GM23338 (cell line): ENCODE measurements at regions not wholly inside any gene's neighbourhood (a gene's known extent, or its start where the extent isn't known, plus 50 kb on each side); places are given as distances from the start of the nearest gene placed in this dataset.

ENCODE experiments used
- ATAC-seq: fragments of 200-7000 bp; cut with Tn5 transposase; 3 replicates; pipeline ENCODE4 v1.9.1; 2020
- DNase-seq: peaks from one replicate; pipeline ENCODE4 v3.0.0-alpha.2; 2015; ENCODE audit warnings: low spot score
- H2AFZ ChIP-seq: fragments of 200-600 bp; sonication (generic); 2 replicates; pipeline ENCODE4 v1.8.0; 2016; ENCODE audit warnings: antibody characterized with exemption, mild to moderate bottlenecking, moderate library complexity
- H3F3A ChIP-seq: fragments of 200-600 bp; sonication (generic); replicated peaks from 2 replicates; pipeline ENCODE4 v1.8.0; 2017; ENCODE audit warnings: antibody characterized with exemption, mixed run types, low read depth
- H3K27ac ChIP-seq: fragments of 200-600 bp; sonication (generic); 2 replicates; pipeline ENCODE4 v1.6.1; 2016; ENCODE audit warnings: low read depth
- H3K27me3 ChIP-seq: fragments of 200-600 bp; sonication (generic); 2 replicates; pipeline ENCODE4 v1.8.0; 2016; ENCODE audit warnings: mild to moderate bottlenecking, mixed run types, moderate library complexity; ENCODE audit not compliant: insufficient read depth
- H3K36me3 ChIP-seq: fragments of 200-600 bp; sonication (generic); 2 replicates; pipeline ENCODE4 v1.8.0; 2016; ENCODE audit warnings: mild to moderate bottlenecking; ENCODE audit not compliant: insufficient read depth
- H3K4me1 ChIP-seq: fragments of 200-600 bp; sonication (generic); 2 replicates; pipeline ENCODE4 v1.8.0; 2016; ENCODE audit warnings: mild to moderate bottlenecking, moderate library complexity; ENCODE audit not compliant: insufficient read depth
- H3K4me2 ChIP-seq: fragments of 200-600 bp; sonication (generic); 2 replicates; pipeline ENCODE4 v1.7.1; 2017; ENCODE audit warnings: mixed run types
- H3K4me3 ChIP-seq: fragments of 200-600 bp; sonication (generic); 2 replicates; pipeline ENCODE4 v1.6.1; 2016; ENCODE audit warnings: mixed run types
- H3K79me2 ChIP-seq: fragments of 200-600 bp; sonication (generic); replicated peaks from 2 replicates; pipeline ENCODE4 v1.8.0; 2017; ENCODE audit warnings: mild to moderate bottlenecking; ENCODE audit not compliant: insufficient read depth
- H3K9me2 ChIP-seq: fragments of 200-600 bp; sonication (generic); 2 replicates; pipeline ENCODE4 v1.8.0; 2017; ENCODE audit not compliant: insufficient read depth
- H4K20me1 ChIP-seq: fragments of 200-600 bp; sonication (generic); replicated peaks from 2 replicates; pipeline ENCODE4 v1.8.0; 2017; ENCODE audit warnings: mild to moderate bottlenecking; ENCODE audit not compliant: insufficient read depth
- H3K27ac Mint-ChIP-seq: 2 replicates; pipeline ENCODE4 v1.8.0; 2020; ENCODE audit warnings: inconsistent platforms, mild to moderate bottlenecking, moderate library complexity, mixed read lengths
- H3K27me3 Mint-ChIP-seq: 3 replicates; pipeline ENCODE4 v1.8.0; 2022; ENCODE audit warnings: low read depth, mild to moderate bottlenecking, moderate library complexity, mixed read lengths, inconsistent platforms; ENCODE audit not compliant: insufficient read depth, poor library complexity
- H3K36me3 Mint-ChIP-seq: 3 replicates; pipeline ENCODE4 v1.8.0; 2021; ENCODE audit warnings: low read depth, mild to moderate bottlenecking, inconsistent platforms, moderate library complexity, mixed read lengths
- H3K4me1 Mint-ChIP-seq: 3 replicates; pipeline ENCODE4 v1.8.0; 2020; ENCODE audit warnings: mild to moderate bottlenecking, inconsistent platforms, mixed read lengths
- H3K4me3 Mint-ChIP-seq: 3 replicates; pipeline ENCODE4 v1.8.0; 2021; ENCODE audit warnings: moderate library complexity, mild to moderate bottlenecking, inconsistent platforms, mixed read lengths
- H3K9me3 Mint-ChIP-seq: 3 replicates; pipeline ENCODE4 v1.8.0; 2020; ENCODE audit warnings: moderate library complexity, mild to moderate bottlenecking, inconsistent platforms, mixed read lengths
- CREB1 ChIP-seq: fragments of 250-450 bp; sonication (Bioruptor Pico); IDR thresholded peaks from 2 replicates; pipeline ENCODE4 v1.5.0; 2020; ENCODE audit warnings: low read depth, mild to moderate bottlenecking, moderate library complexity
- CTCF ChIP-seq, 2 experiments: fragments of 200-600 bp in 1 of 2; sonication (generic) in 1 of 2; conservative IDR thresholded peaks; 2 replicates each; pipeline versions ENCODE4 v1.5.1 to v1.6.1; 2016 to 2017; ENCODE audit warnings: antibody characterized with exemption in 2 of 2, low read depth in 2 of 2, mild to moderate bottlenecking in 2 of 2, moderate library complexity in 1 of 2
- EZH2 ChIP-seq: fragments of 200-600 bp; sonication (generic); IDR thresholded peaks from one replicate; pipeline ENCODE4 v1.8.0; 2017; ENCODE audit warnings: antibody characterized with exemption, mild to moderate bottlenecking, low read depth; ENCODE audit not compliant: unreplicated experiment
- EZH2phosphoT487 ChIP-seq: fragments of 200-600 bp; sonication (generic); IDR thresholded peaks from one replicate; pipeline ENCODE4 v1.8.1; 2018; ENCODE audit warnings: antibody characterized with exemption; ENCODE audit not compliant: unreplicated experiment
- JUNB ChIP-seq: IDR thresholded peaks from one replicate; pipeline ENCODE4 v1.6.1; 2016; ENCODE audit warnings: antibody characterized with exemption; ENCODE audit not compliant: unreplicated experiment
- NANOG ChIP-seq: IDR thresholded peaks from 2 replicates; pipeline ENCODE4 v1.6.1; 2016; ENCODE audit warnings: antibody characterized with exemption, borderline replicate concordance
- POLR2AphosphoS5 ChIP-seq: IDR thresholded peaks from 2 replicates; pipeline ENCODE4 v1.6.1; 2016; ENCODE audit warnings: antibody characterized with exemption, low read depth
- REST ChIP-seq: IDR thresholded peaks from one replicate; pipeline ENCODE4 v1.6.1; 2018; ENCODE audit warnings: antibody characterized with exemption; ENCODE audit not compliant: unreplicated experiment
- STAT1 ChIP-seq: IDR thresholded peaks from one replicate; pipeline ENCODE4 v1.6.1; 2016; ENCODE audit warnings: antibody characterized with exemption; ENCODE audit not compliant: unreplicated experiment
- ZNF114 ChIP-seq: fragments of 250-450 bp; sonication (Bioruptor Pico); IDR thresholded peaks from 2 replicates; pipeline ENCODE4 v1.5.0; 2020; ENCODE audit warnings: mild to moderate bottlenecking, moderate library complexity
- ZNF331 ChIP-seq: fragments of 250-450 bp; sonication (Bioruptor Pico); IDR thresholded peaks from 2 replicates; pipeline ENCODE4 v1.5.0; 2020; ENCODE audit warnings: low read depth, mild to moderate bottlenecking, moderate library complexity

- no peak overlapping the region for H2AFZ ChIP-seq
- H3K27ac Mint-ChIP-seq, result no peak overlapping the region
- no peaks in the 10 kb centered on the region for H3K36me3 Mint-ChIP-seq
- no peaks in the 10 kb centered on the region for H3K27me3 ChIP-seq
- no peak overlapping the region for H3K4me3 Mint-ChIP-seq
- H3K36me3 ChIP-seq, result no peaks in the 10 kb centered on the region
- H4K20me1 ChIP-seq, result no peaks in the 10 kb centered on the region
- TF ChIP-seq ZNF114, result no peak
- no peak for TF ChIP-seq ZNF331
- TF ChIP-seq CTCF (conservative IDR thresholded peaks at IDR 0.05; ENCODE audit: low read depth in 2 of 2), result no peak
- no peak for TF ChIP-seq REST
- no peak for TF ChIP-seq JUNB
- no peak for TF ChIP-seq POLR2AphosphoS5
- no peak for TF ChIP-seq EZH2phosphoT487
- no peak for TF ChIP-seq NANOG
- H3K4me2 ChIP-seq, result no peak overlapping the region
- H3F3A ChIP-seq, result no peaks in the 10 kb centered on the region
- no peaks in the 10 kb centered on the region for H3K9me2 ChIP-seq
- no peaks in the 10 kb centered on the region for H3K4me1 ChIP-seq
- no peaks in the 10 kb centered on the region for H3K4me1 Mint-ChIP-seq
- H3K79me2 ChIP-seq, result no peaks in the 10 kb centered on the region
- no peak overlapping the region for H3K27ac ChIP-seq
- H3K9me3 Mint-ChIP-seq, result no peaks in the 10 kb centered on the region
- no peaks in the 10 kb centered on the region for H3K27me3 Mint-ChIP-seq
- no peak for ATAC-seq
- no peak overlapping the region for H3K4me3 ChIP-seq
- DNase-seq, result no peak
Measured at GRCh38 chr2:185222311-185222710, 516.3 kb upstream of the FSIP2 start.

GRCh38 chr2:185227391-185227790 lies 511.2 kb upstream of the FSIP2 start:
- Histone ChIP-seq H3K4me3 (no peak overlapping the region), H3K27ac (no peak overlapping the region), H3K79me2 (no peaks in the 10 kb centered on the region), H3K27me3 (no peaks in the 10 kb centered on the region), H4K20me1 (no peaks in the 10 kb centered on the region), H3K4me2 (no peak overlapping the region), H3K4me1 (no peaks in the 10 kb centered on the region), H3K36me3 (no peaks in the 10 kb centered on the region), H2AFZ (no peak overlapping the region), H3K9me2 (no peaks in the 10 kb centered on the region), H3F3A (no peaks in the 10 kb centered on the region)
- Mint-ChIP-seq H3K9me3 (no peaks in the 10 kb centered on the region), H3K27ac (no peak overlapping the region), H3K27me3 (no peaks in the 10 kb centered on the region), H3K36me3 (no peaks in the 10 kb centered on the region), H3K4me3 (no peak overlapping the region), H3K4me1 (no peaks in the 10 kb centered on the region)
- no peak for ATAC-seq
- DNase-seq, result no peak
- TF ChIP-seq CTCF (conservative IDR thresholded peaks at IDR 0.05; ENCODE audit: low read depth in 2 of 2), result no peak
- TF ChIP-seq POLR2AphosphoS5, result no peak
- no peak for TF ChIP-seq JUNB
- no peak for TF ChIP-seq CREB1
- no peak for TF ChIP-seq STAT1
- no peak for TF ChIP-seq EZH2
